ENCODE measurements at regions not wholly inside any gene's neighbourhood (a gene's known extent, or its start where the extent isn't known, plus 50 kb on each side); places are given as distances from the start of the nearest gene placed in this dataset.
"Not testable (repeated sequence)": the region's sequence is repeated elsewhere in the genome, so short reads cannot be mapped to it uniquely, and the experiment has no call there.

DNA sequence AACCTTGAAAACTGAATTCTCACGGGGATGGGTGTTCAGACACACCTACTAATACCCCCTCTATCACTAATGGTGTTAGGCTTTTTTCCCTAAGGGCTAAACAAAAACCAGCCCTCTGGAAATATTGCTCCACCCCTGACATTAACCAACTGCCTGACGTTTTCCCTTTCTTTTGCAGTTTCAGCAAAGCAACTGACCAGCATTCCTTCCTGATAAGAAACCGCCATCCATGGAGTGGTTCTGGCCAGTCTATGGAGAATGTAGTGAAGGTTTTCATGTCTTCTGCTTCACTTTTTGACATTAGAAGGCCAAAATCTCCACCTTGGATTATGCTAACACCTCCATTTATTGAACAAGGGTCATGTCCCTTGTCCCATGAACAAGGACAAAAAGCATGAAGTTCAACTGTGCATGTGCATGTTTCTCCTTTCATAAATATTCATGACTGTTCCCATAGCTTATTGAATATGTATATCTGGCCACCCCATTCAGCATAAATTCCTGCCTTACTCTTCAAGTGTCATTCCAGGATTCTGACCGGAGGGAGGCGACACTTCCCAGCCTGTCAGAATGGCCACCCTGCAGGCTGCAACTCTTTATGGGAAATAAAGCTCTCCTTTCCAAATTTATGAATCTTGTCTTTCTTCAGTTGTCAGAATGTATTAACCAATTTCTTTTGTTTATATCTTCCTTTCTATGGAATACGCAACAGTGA, 314.3 kb downstream of the HHIPL2 start:
- DNase-seq = no peak

DNA sequence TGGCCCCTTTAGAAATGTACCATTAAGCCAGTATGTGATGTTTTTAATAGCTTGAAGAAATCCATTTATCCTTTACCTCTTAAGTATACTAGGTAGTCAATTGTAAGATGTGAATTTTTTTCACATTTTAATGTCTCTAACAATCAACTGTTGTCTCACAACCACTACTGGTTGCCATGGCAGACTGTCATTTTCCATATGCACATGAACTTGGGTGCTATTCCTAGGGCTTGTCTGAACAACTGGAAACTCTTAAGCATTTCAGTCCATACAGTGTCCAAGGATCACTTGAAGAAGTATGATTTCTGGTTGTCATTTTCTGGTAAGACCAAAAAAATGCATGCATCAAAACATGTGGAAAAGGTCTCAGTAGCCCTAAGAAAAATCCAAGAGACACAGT, 315.1 kb downstream of the HHIPL2 start:
- no peak for DNase-seq

DNA sequence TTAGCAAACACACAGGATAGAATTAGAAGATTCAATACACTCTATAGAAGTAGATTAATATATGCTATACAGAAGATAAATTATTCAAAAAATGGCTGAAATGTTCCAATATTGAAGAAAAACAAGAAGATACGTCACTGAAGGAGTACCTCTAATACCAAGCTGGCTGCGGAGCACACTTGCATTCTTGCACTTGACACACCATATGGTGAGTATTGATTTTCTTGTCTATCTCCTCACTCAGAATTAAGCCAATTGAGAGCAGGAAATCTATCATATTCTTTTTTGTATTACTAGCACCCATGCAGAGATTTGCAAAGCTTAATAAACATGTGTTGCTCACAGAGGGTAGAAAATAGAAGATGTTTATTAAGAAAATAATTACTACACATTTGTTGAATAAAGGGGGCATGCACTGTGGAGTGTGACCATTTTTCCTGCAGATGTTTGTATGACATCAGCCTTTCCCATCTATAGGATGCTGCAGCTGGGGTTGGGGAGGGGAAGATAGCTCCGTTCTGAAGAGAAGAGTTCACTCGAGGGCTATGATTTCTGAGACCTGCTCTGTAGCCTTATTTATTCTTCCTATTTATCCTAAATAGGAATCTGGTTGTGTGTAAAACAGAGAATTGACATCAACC, 318.1 kb downstream of the HHIPL2 start:
- no peak for DNase-seq

DNA sequence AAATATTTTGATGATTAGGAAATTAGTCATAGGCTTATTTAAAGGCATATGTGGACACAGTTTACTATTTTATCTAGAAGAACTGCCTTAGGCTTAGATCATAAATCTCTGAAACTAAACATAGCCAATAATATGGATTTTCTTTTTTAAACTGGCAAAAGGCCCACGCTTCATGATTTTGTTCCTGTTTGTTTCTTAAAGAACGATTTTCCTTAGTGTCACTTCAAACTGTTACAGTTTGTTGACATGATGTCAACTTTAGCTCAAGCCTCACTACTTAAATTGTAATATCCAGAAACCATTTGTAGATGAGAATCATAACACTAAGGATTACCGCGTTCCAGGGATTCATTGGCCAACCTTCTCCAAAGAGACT, 322.6 kb downstream of the HHIPL2 start:
- no peak for DNase-seq

DNA sequence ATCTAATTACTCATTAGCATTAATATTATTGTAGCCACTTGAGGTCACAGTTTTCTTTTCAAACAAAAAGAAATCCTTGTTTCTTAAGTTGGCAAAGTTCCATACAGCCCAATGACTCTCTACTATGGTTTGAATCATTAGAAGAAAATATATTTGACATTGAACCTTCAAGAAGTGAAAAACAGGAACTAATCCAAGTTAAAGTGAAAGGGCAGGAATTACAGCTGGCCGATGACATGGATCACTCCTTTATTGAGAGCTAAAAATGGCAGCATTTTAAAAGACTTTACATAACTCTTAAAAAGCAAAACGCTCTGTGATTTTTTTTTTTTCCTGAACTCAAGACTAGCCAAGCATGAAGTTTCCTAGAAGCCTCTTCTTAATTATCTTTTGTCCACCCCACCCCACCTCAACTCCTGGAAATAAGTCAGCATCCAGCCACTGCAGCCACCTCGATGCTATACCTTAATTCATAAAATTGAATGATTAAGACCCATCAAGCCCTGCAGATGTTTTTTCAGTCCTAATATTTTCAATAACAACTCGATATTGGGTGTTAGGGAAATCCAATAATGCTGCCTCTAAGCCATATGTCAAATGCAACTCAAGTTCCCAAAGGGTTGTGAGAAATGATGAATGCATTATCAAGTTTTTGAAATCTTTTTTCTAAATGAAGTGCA, 323.1 kb downstream of the HHIPL2 start:
- no peak for DNase-seq

DNA sequence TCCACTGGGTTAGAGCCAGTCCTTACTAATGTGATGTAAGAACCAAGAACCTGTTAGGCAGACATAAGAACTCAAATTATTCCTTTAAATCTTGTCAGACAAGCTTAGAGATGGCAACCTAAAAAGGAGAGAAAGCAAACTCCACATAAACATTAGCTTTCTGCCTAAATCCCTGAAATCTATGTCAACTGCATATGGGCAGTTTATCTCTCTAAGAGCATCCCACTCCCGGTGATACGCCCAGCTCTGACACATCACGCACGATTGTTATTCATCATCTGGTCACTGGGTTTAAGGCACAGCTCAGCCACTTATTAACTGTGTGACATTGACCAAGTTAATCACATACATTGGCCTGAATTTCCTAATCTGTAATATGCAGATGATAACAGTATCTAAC, 323.7 kb downstream of the HHIPL2 start:
- no peak for DNase-seq

DNA sequence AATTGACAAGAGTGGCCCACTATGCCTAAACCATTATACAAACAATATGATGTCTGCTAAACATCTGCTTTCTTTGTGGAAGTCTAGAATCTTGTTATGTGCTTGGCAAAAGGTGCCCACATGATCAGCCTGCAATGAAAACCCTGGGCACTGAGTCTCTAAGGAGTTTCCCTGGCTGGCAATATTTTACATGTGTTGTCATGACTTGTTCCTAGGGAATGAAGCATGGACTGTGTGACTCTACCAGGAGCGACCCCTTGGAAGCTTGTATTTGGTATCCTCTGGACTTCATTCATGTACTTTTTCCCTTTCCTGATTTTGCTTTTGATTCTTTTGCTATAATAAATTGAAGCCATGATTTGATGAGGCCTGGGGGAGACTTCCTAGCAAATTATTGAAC, 324.9 kb downstream of the HHIPL2 start:
- no peak for DNase-seq

DNA sequence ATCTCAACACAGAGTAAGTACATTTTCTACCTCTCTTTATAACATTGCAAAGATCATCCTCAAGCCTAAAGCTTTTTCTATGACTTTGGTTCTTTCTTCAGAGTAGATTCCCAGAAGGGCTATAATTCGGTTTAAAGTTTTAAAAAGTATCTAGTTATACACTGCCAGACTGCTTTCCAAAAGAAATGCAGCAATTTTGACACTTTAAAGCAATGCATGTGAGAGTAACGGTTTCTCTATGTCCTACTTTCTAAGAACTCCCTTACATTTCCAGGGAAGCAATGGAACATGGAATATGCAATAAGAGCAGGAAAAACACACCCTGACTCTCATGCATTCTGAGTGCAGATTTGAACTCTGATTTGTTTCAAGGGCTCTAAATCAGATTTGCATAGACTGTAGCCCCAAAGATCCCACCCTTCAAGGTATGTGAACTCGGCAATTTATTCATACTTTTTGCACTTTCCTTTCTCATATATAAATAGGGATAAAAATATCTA, 331.6 kb downstream of the HHIPL2 start:
- no peak for DNase-seq

DNA sequence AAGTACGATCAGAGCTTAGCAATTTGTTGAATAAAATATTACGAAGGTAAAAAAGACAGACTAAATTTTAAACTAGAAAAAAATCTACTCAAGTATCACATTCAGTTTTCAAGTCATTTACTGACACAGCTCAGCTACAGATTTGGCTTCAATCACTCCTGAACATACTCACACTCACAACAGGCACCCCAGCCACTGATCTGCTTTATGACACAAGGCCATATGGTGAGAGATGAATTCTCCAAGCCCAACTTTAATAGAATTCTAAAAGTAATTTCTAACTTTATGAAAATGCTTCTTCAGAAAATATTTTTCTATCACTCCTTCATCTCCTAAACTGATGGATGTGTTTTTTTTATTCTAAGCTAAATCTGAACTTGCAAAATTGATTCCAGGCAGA, 337.1 kb downstream of the HHIPL2 start:
- DNase-seq = no peak

DNA sequence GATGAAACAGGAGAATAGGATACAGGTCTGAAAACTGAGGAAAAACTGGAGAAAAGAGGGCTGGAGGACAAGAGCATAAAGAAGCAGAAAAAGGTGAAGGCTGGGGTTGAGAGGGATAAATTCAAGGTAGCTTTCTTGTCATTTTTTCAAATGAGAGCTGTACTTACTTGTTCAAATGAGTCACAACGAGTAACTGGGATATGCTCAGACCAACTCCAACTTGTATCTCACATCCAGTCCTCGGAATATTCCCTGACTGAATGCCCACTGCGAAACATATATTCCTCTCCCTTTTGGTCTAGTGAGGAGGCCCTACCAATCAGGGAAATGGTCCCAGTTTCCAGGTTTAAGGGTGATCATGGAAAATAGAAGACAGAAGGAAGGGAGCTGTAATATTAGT, 343.4 kb downstream of the HHIPL2 start:
- no peak for DNase-seq

DNA sequence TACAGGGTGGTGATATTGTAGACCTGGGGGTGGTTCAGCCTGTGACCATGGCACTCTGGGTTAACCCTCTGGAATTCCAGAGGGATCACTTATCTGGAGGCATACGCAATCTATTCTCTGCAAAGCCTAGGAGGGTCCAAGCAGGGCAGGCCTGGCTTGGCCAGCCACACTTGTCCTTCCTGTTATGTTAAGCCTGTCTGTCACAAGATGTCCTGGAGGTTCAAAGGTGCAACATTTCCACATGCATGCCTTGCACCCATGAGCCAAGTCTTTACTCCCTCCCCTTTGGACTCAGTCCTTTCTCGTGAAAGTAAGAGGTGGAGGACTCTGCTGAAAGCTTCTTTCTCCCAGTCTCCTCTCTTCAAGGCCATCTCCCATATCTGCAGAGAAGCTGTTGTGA, 345.1 kb downstream of the HHIPL2 start:
- DNase-seq = no peak

DNA sequence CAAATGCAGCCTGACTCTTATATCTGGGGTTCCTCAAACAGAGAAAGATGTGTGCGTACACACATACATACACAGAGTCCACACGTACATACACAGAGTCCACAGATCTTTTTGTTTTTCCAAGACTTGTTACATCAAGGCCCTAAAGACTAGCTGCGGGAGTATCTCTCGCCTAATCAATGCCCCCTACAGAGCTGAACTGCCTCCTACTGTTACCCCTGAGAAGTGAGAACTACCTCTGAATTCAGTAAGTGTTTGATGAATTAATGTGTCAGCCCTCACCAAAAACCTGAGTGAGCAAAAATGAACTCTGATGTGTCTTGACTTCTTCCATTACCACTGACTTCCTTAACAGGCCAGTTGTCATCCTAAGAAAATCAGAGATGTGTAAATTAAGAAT, 351.2 kb downstream of the HHIPL2 start:
- no peak for DNase-seq

DNA sequence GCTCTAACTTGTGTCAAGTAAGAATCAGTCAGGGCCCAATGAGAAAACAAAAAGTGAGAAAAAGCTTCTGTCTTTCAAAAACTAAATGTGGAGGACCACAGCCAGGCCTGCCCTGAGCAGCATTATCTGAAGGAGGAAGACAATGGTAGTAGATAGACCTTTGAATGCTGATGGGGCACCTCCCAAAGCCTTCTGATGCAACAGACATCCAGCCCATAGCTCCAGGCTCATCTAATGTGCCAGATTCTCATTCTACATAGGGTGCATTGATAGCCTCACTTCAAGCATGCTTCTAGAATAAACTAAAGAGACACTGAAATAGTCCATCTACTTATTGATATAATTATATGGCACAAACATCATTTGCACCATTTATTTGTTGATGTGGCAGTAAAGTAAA, 351.6 kb downstream of the HHIPL2 start:
- DNase-seq = no peak

DNA sequence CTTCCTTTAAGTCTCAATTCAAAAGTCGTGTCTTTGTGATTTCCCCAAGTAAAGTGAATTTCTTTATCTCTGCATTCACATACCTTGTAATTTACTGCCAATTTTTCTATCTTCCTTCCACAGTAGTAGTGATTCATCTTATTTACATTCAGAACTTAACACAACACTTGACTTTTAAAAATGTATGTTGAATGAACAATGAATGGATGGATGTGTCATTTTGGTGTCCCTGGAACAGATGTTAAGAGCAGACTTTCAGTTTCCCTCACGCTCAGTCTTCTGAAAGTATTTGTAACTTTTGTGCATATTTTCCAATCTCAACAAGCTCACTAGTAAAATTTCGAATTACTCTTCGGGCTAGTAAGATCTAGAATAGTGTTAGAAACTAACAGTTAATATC, 352.0 kb downstream of the HHIPL2 start:
- DNase-seq = peak; percentile 7

DNA sequence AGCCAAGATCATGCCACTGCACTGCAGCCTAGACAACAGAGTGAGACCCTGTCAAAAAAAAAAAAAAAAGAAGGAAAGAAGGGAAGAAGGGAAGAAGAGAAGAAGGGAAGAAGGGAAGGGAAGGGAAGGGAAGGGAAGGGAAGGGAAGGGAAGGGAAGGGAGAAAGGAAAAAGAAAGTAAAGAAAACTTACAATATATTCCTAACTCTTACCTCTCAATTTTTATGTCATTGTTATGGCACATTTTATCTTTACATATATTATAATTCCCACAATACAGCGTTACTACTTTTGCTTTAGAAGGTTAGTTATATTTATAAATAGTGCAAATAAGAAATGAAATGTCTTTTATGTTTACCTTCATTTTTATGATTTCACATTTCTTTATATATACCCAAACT, 358.7 kb downstream of the HHIPL2 start:
- DNase-seq = no peak

DNA sequence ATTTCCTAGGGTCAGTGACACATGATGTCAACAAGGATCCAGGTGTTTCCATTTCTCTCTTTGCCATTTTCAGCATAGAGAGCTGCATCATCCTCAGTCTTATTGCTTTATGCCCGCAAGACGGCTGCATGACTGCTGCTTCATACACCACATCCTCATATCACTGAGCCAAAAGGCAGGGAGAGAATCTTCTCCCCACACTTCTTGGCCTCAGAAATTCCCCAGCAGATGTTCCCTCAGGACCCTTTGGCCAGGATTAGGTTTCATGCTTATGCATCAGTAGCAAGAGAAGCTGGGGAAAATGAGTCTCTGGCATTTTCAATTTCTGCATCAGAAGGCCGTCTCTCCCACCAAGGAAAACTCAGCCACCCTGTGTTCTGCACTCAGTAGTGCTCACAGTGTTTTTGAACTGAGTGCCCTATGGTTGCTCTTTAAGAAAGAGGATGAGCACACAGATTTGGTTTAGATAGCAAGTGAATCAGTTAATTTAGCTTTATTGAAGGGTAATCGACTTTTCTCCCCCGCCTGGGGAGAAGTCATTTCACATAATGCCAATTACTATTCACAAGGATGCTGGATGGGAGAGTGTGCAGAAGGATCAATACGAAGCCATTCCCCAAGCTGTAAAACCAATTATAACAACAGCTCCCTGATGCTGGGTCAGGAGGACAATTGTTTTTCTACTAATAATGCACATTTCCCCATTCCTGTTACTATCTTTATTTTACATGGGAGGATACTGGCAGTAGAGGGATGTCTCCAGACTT, 360.2 kb downstream of the HHIPL2 start:
- DNase-seq = no peak

DNA sequence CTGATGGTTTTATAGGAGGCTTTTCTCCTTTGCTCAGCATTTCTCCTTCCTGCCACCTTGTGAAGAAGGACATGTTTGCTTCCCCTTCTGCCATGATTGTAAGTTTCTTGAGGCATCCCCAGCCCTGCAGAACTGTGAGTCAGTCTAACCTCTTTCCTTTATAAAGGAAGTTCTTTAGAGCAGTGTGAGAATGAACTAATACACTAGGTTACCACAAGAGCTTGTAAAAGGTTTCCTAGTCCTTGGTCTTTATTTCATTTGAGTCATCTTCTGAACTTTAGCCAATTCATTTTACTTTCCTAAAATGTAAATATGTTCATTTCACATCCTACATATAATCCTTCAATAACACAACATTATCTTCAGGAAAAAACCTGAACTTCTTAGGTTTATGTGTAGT, 365.3 kb downstream of the HHIPL2 start:
- DNase-seq = no peak

DNA sequence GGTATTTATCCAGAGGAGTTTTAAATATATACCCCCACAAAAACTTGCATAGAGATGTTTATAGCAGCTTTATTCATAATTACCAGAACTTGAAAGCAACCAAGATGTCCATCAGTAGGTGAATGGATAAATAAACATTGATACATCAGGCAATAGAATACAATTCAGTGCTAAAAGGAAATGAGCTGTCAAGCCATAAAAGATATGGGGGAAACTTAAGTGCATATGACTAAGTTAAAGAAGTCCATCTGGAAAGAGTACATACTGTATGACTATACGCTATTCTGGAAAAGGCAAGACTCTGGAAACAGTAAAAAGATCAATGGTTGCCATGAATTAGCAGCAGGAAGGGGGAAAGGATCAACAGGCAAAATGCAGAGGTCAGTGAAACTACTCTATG, 366.7 kb downstream of the HHIPL2 start:
- no peak for DNase-seq

DNA sequence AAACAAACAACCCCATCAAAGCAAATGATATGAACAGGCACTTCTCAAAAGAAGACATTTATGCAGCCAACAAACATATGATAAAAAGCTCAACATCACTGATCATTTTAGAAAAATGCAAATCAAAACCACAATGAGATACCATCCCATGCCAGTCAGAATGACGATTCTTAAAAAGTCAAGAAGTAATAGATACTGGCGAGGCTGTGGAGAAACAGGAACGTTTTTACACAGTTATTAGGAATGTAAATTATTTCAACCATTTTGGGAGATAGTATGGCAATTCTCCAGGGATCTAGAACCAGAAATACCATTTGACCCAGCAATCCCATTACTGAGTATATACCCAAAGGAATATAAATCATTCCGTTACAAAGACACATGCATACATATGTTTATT, 370.4 kb downstream of the HHIPL2 start:
- not testable (repeated sequence) for DNase-seq

DNA sequence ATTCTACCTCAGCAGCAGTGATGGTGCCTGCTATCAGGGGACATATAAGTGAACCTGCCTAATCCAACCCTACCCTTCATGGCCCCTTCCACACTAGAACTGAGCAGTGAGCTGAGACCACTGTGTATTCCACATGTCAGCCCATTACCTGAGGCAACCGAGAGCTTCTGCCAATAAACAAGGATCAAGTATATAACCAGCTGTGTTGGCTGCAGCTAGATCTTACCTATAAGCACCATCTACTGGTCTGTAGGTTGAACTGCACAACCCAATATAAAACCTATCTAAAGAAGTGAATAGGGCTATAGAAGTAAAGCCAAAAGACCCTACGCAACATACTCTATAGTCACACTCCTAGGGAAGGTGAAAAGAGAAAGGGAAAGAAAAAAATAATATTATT, 376.9 kb downstream of the HHIPL2 start:
- peak; percentile 20 for DNase-seq

DNA sequence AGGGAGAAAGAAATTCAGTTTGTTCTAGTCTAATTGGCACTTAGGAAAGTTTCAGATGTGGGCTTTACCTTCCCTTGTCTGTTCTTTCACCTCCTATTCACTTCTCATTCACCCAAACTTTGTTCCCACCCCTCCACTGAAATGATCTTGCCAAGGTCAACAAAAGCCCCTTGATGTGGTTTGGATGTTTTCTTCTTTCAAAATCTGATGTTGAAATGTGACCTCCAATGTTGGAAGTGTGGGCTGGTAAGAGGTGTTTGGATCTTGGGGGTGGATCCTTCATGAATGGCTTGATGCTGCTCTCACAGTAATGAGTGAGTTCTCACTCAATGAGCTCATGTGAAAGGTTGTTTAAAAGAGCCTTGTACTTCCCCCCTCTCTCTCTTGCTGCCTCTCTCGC, 379.3 kb downstream of the HHIPL2 start:
- DNase-seq = no peak

DNA sequence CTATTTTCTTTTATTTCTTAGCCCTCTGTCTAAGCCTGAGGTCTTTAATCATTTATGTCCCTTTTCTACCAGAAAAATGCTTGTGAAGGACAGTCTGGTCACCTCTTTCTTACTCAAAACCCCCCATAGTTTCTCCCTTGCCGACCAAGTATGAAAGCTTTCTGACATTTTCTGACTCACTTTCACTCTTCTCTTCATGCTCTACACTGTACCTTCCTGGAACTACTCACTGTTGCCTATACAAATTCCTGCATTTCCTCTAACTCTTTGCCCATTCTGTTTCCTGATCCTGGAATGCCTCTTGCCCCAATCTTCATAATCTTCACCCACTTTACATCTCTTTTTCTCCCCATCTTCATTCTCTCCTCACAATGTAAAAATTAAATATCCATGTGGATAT, 380.0 kb downstream of the HHIPL2 start:
- no peak for DNase-seq

DNA sequence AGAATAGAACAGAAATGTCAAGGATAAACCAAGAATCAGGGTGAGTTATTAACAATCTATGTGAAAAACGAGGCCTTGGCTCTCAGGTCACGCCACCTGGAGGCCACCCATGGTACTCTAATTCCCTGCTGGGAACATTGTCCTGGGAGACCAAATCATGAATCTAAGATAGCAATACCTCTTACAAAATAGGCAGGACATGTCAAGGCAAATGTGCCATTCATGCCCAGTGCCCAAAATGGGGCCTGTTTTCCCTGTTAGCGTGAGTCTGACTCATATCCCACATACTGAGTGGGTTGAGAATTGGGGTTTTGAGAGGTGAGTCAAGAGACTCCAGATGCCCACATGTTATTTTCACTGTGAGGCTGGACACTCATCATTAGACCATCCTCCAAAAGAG, 380.8 kb downstream of the HHIPL2 start:
- peak; percentile 24 for DNase-seq

DNA sequence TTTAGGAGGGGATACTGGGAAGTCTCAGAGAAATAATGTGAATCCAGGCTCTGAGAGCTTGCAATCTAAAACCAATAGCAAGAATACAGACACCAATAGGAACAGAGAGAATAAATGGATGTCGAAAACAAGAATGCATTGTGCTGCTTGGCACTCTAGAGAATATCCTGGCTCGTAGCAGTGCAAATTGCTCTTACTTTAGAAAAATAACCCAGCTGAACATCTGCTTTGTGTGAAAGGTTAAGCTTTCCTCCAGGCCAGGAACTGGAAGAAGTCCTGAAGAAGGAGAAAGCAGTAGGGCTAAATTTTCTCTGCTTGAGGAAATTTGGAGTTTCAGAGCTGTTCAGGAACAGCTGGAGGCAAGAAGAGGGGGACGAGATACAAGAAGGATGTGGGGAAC, 382.3 kb downstream of the HHIPL2 start:
- DNase-seq = no peak
